ENCODE measurements at regions not wholly inside any gene's neighbourhood (a gene's known extent, or its start where the extent isn't known, plus 50 kb on each side); places are given as distances from the start of the nearest gene placed in this dataset.
"Not testable (repeated sequence)": the region's sequence is repeated elsewhere in the genome, so short reads cannot be mapped to it uniquely, and the experiment has no call there.

DNA sequence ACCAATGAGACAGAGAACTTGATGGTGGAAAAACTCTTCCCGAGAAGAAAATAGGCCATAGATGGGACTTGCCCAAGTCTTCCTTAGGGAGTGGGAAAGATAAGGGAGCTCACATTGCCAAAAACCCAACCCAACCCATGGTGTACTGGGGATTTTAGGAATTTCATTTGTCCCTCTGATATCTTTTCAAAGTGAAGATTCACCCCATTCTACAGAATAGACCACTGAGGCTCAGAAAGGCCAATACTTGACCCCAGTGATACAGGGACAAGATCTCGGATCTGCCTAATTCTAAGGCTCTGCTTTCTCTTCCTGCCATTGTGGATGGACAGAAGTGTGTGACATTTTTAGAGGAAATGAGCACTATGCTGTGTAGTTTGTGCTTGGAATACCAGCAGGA is 159.0 kb downstream of the MYCN start:
- H3K9me3 ChIP-seq, result no peaks in the 10 kb centered on the region
- H3K36me3 ChIP-seq, result no peaks in the 10 kb centered on the region
- H3K27me3 ChIP-seq (replicated peaks in 1 of 7), result peaks cover 0 to 8% (median 0%) of the 10 kb centered on the region in 7 donors
- DNase-seq, result no peak
- TF ChIP-seq POLR2AphosphoS5 (IDR thresholded peaks at IDR 0.05), result no peak
- intact Hi-C loops (cut with DNase I; ENCODE audit: low total_unique reads), result no loop called here
- no peak overlapping the region for H3K4me3 ChIP-seq
- WGBS, 5 donors, result 88 to 96% (median 91%) methylated on average over 2 of the region's 2 CpGs
- H3K27ac ChIP-seq, result no peak overlapping the region
- H3K4me1 ChIP-seq, result no peaks in the 10 kb centered on the region

DNA sequence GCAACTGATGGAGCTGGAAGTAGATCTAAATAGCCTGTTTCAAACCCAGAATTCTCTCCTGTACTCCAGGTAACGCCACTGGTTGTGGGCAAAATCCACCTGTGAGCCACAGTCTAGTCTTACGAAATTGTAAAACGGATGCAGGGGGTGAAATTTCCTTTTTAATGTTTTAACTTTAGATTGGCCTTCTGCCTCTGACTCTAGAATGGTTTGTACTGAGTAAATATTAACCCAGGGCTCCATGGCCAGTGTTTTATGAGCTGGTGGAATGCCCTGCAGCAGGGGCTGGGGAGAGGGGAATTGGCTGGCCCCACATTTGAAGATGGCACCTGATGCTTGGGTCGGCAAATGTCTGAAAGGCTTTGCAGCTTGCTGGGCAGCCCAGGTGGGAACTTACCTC is 156.6 kb downstream of the MYCN start:
- WGBS, 5 donors, result 55 to 87% (median 74%) methylated on average over 4 of the region's 4 CpGs

DNA sequence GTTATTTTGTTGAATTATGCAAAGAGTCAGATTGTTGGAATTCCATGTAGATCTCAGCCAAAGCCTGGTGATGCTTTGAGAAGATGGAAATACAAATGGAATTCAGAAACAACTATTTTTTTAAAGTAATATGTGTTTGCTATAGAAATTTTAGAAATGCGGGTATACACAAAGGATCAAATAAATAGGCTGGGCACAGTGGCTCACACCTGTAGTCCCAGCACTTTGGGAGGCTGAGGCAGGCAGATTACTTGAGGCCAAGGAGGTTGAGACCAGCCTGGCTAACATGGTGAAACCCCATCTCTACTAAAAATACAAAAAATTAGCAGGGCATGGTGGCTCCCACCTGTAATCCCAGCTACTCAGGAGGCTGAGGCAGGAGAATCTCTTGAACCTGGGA is 155.1 kb downstream of the MYCN start:
- H3K27me3 ChIP-seq (replicated peaks in 1 of 7), result peaks cover 0 to 11% (median 0%) of the 10 kb centered on the region in 7 donors
- H3K27ac ChIP-seq; DNase-seq; H3K4me1 ChIP-seq; H3K9me3 ChIP-seq; H3K4me3 ChIP-seq; intact Hi-C loops (cut with DNase I; ENCODE audit: low total_unique reads); H3K36me3 ChIP-seq: not testable (repeated sequence)
- WGBS, 5 donors, result 3 to 97% (median 61%) methylated on average over 1 of the region's 1 CpG

More for the DNA sequence above, 156.6 kb downstream of the MYCN start:
- TF ChIP-seq, protein P1, sequence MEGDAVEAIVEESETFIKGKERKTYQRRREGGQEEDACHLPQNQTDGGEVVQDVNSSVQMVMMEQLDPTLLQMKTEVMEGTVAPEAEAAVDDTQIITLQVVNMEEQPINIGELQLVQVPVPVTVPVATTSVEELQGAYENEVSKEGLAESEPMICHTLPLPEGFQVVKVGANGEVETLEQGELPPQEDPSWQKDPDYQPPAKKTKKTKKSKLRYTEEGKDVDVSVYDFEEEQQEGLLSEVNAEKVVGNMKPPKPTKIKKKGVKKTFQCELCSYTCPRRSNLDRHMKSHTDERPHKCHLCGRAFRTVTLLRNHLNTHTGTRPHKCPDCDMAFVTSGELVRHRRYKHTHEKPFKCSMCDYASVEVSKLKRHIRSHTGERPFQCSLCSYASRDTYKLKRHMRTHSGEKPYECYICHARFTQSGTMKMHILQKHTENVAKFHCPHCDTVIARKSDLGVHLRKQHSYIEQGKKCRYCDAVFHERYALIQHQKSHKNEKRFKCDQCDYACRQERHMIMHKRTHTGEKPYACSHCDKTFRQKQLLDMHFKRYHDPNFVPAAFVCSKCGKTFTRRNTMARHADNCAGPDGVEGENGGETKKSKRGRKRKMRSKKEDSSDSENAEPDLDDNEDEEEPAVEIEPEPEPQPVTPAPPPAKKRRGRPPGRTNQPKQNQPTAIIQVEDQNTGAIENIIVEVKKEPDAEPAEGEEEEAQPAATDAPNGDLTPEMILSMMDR (IDR thresholded peaks at IDR 0.05 in 8 of 11, conservative IDR thresholded peaks at IDR 0.05 in 3 of 11), result no peak
- TF ChIP-seq POLR2AphosphoS5 (IDR thresholded peaks at IDR 0.05), result no peak
- TF ChIP-seq POLR2A (IDR thresholded peaks at IDR 0.05), result no peak
- DNase-seq, result no peak
- peaks cover 0 to 11% (median 0%) of the 10 kb centered on the region in 7 donors for H3K27me3 ChIP-seq (replicated peaks in 1 of 7)
- H3K36me3 ChIP-seq, result no peaks in the 10 kb centered on the region
- no peak overlapping the region for H3K4me3 ChIP-seq
- intact Hi-C loops (cut with DNase I; ENCODE audit: low total_unique reads), result no loop called here
- H3K9me3 ChIP-seq, result no peaks in the 10 kb centered on the region
- H3K4me1 ChIP-seq, result no peaks in the 10 kb centered on the region
- no peak overlapping the region for H3K27ac ChIP-seq

DNA sequence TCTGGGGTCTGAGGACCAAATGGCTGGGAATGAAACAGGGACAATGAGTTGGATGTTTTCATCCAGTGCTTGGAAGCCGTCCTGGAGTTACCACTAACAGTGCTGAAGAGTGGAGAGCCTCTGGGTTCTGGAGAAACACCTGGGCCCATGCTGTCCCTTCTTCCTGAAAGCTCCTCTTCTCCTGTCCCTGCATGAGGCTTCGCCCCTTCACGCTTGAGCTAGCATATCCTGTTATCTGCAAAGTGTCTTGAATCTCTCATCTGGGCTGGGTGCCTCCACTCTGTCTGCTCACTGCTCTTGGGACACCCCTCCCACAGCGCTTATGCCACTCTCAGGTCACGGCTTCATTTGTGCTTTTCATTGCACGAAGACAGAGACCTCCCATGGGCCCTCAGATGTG is 154.5 kb downstream of the MYCN start:
- Histone ChIP-seq H3K4me1 (no peaks in the 10 kb centered on the region), H3K36me3 (no peaks in the 10 kb centered on the region), H3K4me3 (no peak overlapping the region), H3K27ac (no peak overlapping the region), H3K9me3 (no peaks in the 10 kb centered on the region), H3K27me3 (replicated peaks in 1 of 7) (peaks cover 0 to 11% (median 0%) of the 10 kb centered on the region in 7 donors)
- intact Hi-C loops (cut with DNase I; ENCODE audit: low total_unique reads), result no loop called here
- DNase-seq, result no peak
- 74 to 90% (median 83%) methylated on average over 6 of the region's 6 CpGs for WGBS, 5 donors
- TF ChIP-seq, protein P1 (IDR thresholded peaks at IDR 0.05 in 8 of 11, conservative IDR thresholded peaks at IDR 0.05 in 3 of 11), result no peak
- TF ChIP-seq POLR2AphosphoS5 (IDR thresholded peaks at IDR 0.05) (no peak), POLR2A (IDR thresholded peaks at IDR 0.05) (no peak)

DNA sequence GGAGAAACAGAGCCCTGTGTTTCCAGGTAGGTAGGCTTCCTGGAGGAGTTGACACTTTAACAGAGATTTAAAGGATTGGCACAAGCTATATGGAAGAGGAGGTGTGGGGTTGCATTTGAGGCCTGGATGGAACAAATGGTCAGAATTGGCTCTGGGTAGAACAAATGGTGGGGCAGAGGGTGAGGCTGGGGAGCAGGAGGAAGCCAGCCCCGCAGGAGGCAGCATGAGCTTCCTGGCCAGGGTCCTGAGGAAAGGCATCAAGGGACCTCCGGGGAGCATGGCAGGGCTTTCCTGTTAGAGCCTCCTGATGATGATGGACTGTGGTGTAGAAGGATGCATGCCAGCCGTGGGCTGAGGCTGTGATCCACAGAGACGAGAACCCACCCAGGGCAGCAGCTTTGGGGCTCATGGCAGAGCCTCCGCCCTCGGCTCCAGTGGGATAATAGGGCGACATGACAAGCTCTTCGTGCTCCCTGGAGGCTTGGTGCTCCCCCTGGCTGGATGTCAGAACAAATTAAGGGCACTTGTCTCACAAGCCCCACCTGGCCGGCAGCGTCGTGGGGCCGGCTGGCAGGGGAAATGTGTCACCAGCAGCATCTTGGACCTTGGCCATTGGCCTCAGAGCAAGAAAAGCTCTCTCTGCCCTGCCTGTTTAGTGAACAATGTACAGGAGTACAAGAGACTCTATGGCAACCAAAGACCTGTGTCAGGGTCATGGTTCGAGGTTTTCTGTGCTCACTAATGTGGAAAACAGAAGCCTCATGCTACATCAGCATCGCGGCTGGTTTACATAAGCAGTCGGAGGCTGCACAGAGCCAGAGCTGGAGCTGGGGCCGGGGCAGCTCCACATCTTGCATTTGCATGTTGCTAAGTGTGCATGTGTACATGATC is 153.5 kb downstream of the MYCN start:
- Histone ChIP-seq H3K9me3 (no peaks in the 10 kb centered on the region), H3K27ac (no peak overlapping the region), H3K27me3 (replicated peaks in 1 of 7) (peaks cover 0 to 11% (median 0%) of the 10 kb centered on the region in 7 donors), H3K36me3 (no peaks in the 10 kb centered on the region), H3K4me3 (no peak overlapping the region), H3K4me1 (no peaks in the 10 kb centered on the region)
- intact Hi-C loops (cut with DNase I; ENCODE audit: low total_unique reads), result no loop called here
- TF ChIP-seq POLR2A (IDR thresholded peaks at IDR 0.05) (no peak), POLR2AphosphoS5 (IDR thresholded peaks at IDR 0.05) (no peak)
- TF ChIP-seq, protein P1 (IDR thresholded peaks at IDR 0.05 in 8 of 11, conservative IDR thresholded peaks at IDR 0.05 in 3 of 11), result no peak
- 69 to 74% (median 70%) methylated on average over 17 of the region's 17 CpGs for WGBS, 5 donors
- no peak for DNase-seq
